Kidney (tissue), 13 donors: ENCODE measurements at regions not wholly inside any gene's neighbourhood (a gene's known extent, or its start where the extent isn't known, plus 50 kb on each side); places are given as distances from the start of the nearest gene placed in this dataset.

Experiments used
- DNase-seq, 5 donors: peaks; one replicate each; pipeline ENCODE4 v3.0.0-alpha.2; 2013 to 2020
- FAIRE-seq: peaks from 2 replicates; lab custom pipeline; 2012; peaks lifted over from hg19 to GRCh38; lab: Jason Lieb, UNC
- H3K27ac ChIP-seq, 2 donors: one replicate each; pipeline ENCODE4 v1.7.0; 2013; ENCODE audit warnings: low read depth in 2 of 2, low read length in 2 of 2, inconsistent platforms in 1 of 2
- H3K27me3 ChIP-seq: one replicate; pipeline ENCODE4 v1.7.1; 2013; ENCODE audit warnings: low read length, inconsistent platforms; ENCODE audit not compliant: control insufficient read depth, insufficient read depth
- H3K36me3 ChIP-seq, 3 donors: one replicate each; pipeline versions ENCODE4 v1.7.0 to v1.7.1; 2013; ENCODE audit warnings: low read length in 3 of 3, control low read depth in 1 of 3, inconsistent platforms in 1 of 3; ENCODE audit not compliant: insufficient read depth in 3 of 3, control insufficient read depth in 2 of 3
- H3K4me1 ChIP-seq, 3 donors: one replicate each; pipeline versions ENCODE4 v1.7.0 to v1.7.1; 2013; ENCODE audit warnings: low read length in 3 of 3, inconsistent platforms in 1 of 3, low read depth in 1 of 3; ENCODE audit not compliant: control insufficient read depth in 2 of 3, insufficient read depth in 2 of 3
- H3K4me3 ChIP-seq, 3 donors: one replicate each; pipeline versions ENCODE4 v1.7.0 to v1.8.1; 2013; ENCODE audit warnings: low read length in 3 of 3, control low read depth in 1 of 3, inconsistent platforms in 1 of 3
- H3K9ac ChIP-seq, 3 donors: one replicate each; pipeline versions ENCODE4 v1.7.0 to v1.7.1; 2013; ENCODE audit warnings: low read length in 3 of 3, control low read depth in 1 of 3, inconsistent platforms in 1 of 3
- H3K9me3 ChIP-seq, 3 donors: one replicate each; pipeline versions ENCODE4 v1.7.0 to v1.7.1; 2013; ENCODE audit warnings: low read length in 3 of 3, control low read depth in 1 of 3, inconsistent platforms in 1 of 3; ENCODE audit not compliant: control insufficient read depth in 2 of 3, insufficient read depth in 1 of 3
- intact Hi-C: fragments of 100-400 bp; cut with DNase I; formaldehyde crosslinking; loops from one replicate; pipeline ENCODE4 v1.11.1; 2022
- TF ChIP-seq, protein P1 (sequence below): IDR thresholded peaks from 3 replicates; pipeline ENCODE4 v1.5.1; 2012; ENCODE audit warnings: mild to moderate bottlenecking, moderate library complexity, borderline replicate concordance; ENCODE audit not compliant: insufficient read depth; ENCODE audit errors: extremely low read depth
- donor health status: control.
- donor health status: control.
- donor health status: control.
- donor health status: control.
- donor health status: control.
- donor health status: DM: yes; HTN: yes; CAD: no.
- donor health status: Normal renal cell carcinoma (clear cell type).

DNA sequence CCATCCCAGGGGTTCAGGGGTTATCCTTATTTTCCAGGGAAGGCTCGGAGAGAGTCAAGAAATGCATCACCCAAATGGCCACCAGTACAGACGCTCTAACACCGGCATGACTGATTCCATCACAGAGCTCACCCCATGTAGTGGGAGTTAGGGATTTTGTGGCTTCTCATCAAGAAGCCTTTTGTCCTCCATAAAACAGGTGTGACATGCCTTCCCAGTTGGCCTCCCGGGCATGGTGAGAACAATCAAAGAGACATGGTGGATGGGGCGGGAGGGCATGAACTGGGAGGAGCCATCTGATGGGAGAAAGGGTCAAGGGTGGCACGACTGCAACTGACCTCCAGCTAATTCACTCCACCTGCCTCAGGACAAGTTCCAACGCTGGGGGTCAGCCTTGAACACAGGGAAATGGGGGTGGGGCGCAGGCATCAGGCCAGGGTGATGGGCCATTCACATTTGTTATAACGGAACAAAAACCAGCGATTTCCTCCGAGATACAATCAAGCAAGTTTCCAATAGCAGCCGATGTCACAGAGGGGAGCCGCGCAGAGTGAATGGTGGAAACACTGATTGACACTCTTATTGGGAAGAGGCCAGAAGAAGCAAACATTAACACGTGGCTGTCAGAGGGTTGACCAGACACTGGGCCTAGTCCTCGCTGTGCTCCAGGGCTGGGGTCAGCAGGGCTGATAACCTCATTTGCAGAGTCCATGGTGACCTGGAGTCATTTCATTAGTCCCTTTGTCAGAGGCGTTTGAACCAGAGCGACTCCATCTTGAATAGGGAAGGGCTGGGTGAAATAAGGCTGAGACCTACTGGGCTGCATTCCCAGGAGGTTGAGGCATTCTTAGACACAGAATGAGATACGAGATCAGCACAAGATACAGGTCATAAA is 80.5 kb upstream of the HPCAL1 start:
- TF ChIP-seq, protein P1, sequence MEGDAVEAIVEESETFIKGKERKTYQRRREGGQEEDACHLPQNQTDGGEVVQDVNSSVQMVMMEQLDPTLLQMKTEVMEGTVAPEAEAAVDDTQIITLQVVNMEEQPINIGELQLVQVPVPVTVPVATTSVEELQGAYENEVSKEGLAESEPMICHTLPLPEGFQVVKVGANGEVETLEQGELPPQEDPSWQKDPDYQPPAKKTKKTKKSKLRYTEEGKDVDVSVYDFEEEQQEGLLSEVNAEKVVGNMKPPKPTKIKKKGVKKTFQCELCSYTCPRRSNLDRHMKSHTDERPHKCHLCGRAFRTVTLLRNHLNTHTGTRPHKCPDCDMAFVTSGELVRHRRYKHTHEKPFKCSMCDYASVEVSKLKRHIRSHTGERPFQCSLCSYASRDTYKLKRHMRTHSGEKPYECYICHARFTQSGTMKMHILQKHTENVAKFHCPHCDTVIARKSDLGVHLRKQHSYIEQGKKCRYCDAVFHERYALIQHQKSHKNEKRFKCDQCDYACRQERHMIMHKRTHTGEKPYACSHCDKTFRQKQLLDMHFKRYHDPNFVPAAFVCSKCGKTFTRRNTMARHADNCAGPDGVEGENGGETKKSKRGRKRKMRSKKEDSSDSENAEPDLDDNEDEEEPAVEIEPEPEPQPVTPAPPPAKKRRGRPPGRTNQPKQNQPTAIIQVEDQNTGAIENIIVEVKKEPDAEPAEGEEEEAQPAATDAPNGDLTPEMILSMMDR, result no peak
- Histone ChIP-seq H3K4me1 (peaks cover 0 to 3% (median under 1%) of the 10 kb centered on the region in 3 donors), H3K9me3 (no peaks in the 10 kb centered on the region), H3K36me3 (no peaks in the 10 kb centered on the region), H3K4me3 (no peak overlapping the region), H3K9ac (no peak overlapping the region), H3K27ac (no peak overlapping the region), H3K27me3 (no peaks in the 10 kb centered on the region)
- DNase-seq (peak in 1 of 5 donors; percentile 18), FAIRE-seq (no peak)
- intact Hi-C loops, result no loop called here

DNA sequence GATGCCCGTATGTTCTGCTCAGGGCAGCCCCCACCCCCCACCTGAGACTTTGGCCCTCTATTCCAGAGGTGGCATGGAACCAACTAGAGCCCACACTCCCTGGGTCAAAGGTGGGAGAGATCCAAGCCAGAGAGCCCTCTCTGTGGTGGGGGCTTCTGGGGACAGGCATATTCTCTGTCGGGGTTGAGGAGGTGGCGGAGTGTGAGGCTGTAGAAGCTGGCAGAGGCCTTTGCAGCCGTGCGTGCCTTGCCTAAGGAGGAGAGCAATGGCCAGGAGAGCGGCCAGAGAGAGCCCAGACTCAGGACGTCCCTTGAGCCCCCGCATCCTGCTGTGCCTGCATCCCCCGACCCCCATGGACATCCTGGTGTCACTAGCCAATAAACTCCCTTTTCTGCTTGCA is 79.2 kb upstream of the HPCAL1 start:
- Histone ChIP-seq H3K9me3 (no peaks in the 10 kb centered on the region), H3K27ac (no peak overlapping the region), H3K27me3 (no peaks in the 10 kb centered on the region), H3K4me1 (peaks cover 0 to 5% (median 2%) of the 10 kb centered on the region in 3 donors), H3K36me3 (no peaks in the 10 kb centered on the region), H3K9ac (no peak overlapping the region), H3K4me3 (no peak overlapping the region)
- DNase-seq (no peak), FAIRE-seq (no peak)
- intact Hi-C loops, result no loop called here
- TF ChIP-seq, protein P1, result no peak

DNA sequence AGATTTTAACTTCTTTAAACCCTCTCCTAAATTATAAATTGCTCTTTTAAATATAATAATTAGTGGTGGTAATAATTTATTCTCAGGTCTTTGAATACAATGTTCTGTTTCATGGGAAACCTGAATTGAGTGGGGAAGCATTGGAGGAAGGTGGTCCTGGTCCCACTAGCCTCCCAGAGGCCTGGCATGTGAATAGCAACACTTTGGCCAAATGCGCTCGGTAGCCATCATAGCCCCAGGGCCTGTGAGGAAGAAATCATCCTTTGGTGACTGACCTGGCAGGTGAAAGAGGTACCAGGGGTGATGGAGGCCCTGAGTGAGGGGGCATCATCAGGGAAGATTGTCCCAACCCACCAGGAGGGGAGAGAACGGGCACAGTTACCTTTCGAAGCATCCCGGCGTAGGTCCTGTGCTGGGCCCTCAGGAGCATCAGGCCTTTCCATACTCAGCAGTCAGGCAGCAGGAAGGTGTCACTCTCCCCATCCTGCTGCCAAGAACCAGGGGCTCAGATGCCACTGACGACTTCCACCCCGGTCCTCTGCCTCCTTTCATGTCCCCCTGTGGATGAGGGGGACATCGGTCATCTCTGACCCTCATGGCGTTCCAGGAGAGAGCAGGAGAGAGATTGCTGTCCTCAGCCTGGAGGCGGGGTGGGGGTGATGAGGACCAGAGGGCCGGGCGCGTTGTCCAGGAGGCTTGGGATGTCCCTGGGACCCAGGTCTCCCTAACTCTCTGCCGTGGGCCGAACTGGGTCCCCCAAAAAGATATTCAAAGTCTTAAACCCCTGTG is 78.6 kb upstream of the HPCAL1 start:
- no peaks in the 10 kb centered on the region for H3K36me3 ChIP-seq
- H3K9me3 ChIP-seq, result no peaks in the 10 kb centered on the region
- peak in 1 of 5 donors; percentile 30 for DNase-seq
- no peak overlapping the region for H3K27ac ChIP-seq
- intact Hi-C loops, result no loop called here
- FAIRE-seq, result no peak
- H3K4me3 ChIP-seq, result no peak overlapping the region
- H3K4me1 ChIP-seq, result peaks cover 0 to 5% (median 2%) of the 10 kb centered on the region in 3 donors
- TF ChIP-seq, protein P1, result no peak
- H3K9ac ChIP-seq, result no peak overlapping the region
- H3K27me3 ChIP-seq, result no peaks in the 10 kb centered on the region
